ENCODE measurements at regions not wholly inside any gene's neighbourhood (a gene's known extent, or its start where the extent isn't known, plus 50 kb on each side); places are given as distances from the start of the nearest gene placed in this dataset.

DNA sequence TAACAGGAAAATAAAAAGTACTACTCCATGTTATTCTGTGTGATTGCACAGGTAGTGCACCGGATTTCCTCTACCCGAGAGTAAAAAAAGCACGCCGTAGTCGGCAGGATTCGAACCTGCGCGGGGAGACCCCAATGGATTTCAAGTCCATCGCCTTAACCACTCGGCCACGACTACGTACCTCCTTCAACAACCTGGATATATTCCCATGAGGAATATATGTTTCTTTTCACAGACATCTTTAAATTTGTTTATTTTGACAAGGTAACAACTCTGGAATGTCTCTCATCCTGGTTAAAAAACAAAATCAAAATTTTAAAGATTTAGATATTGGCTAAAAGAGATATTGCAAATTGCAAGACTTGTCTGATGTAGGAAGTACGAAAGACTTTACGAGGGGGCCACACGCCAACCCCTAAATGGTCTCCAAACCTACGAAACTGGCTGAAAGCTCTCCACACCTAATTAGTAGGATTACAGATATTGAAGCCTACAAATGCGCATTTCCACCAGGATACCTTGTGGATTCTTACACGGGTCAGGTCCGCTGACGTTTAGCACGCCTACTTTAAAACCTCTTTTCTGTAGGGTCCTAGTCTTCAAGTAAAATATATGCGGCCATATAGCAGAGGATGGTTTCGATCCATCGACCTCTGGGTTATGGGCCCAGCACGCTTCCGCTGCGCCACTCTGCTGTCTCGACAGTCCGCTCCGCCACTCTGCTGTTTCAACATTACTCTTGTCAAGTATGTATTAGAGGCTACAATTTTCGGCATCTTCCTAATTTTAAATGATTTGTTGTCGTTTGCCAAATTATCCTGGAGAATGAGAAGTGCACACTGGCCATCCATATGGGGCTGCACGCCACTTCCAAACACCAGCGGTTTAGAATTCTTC, 52.2 kb upstream of the BTN3A2 start:
- no peaks in the 10 kb centered on the region; a peak in 1 of 5 replicates for H3K9me3 Mint-ChIP-seq
- Histone ChIP-seq H4K20me1 (ENCODE audit: control insufficient read depth, insufficient read depth, insufficient read length) (no peaks in the 10 kb centered on the region), H3K18ac (ENCODE audit: insufficient read length, low read depth, low read length) (no peak overlapping the region), H2BK5ac (ENCODE audit: insufficient read length, low read length) (no peak overlapping the region), H3T11ph (ENCODE audit: low read length) (no peak overlapping the region), H3K27ac (ENCODE audit: insufficient read length, low read depth, low read length) (no peak overlapping the region), H2AFZ (ENCODE audit: low read length) (peak overlapping the region; percentile 98), H3K23me2 (ENCODE audit: insufficient read length, low read depth, low read length, poor library complexity, severe bottlenecking) (peaks cover 10% of the 10 kb centered on the region), H2BK15ac (ENCODE audit: low read depth, low read length) (no peak overlapping the region), H3K9me3 (ENCODE audit: control insufficient read depth, low read depth, low read length) (no peaks in the 10 kb centered on the region), H3K4me1 (ENCODE audit: insufficient read depth, low read length) (no peaks in the 10 kb centered on the region), H3K23ac (ENCODE audit: insufficient read length, low read depth, low read length) (no peak overlapping the region), H3K14ac (ENCODE audit: insufficient read depth, low read length) (no peak overlapping the region), H3K56ac (ENCODE audit: insufficient read length, low read depth, low read length) (no peak overlapping the region), H3K79me1 (ENCODE audit: insufficient read depth, low read depth, low read length, poor library complexity, severe bottlenecking) (no peaks in the 10 kb centered on the region), H4K8ac (replicated peaks; ENCODE audit: insufficient read length, low read depth, low read length) (no peak overlapping the region), H3K4me2 (ENCODE audit: insufficient read depth, insufficient read length, low read length) (peak overlapping the region; percentile 80), H3K27me3 (ENCODE audit: insufficient read depth, low read length) (no peaks in the 10 kb centered on the region), H3K4ac (ENCODE audit: low read depth, low read length) (no peak overlapping the region), H2BK120ac (ENCODE audit: low read depth, low read length, poor library complexity, severe bottlenecking) (no peak overlapping the region), H4K5ac (ENCODE audit: insufficient read length, low read depth, low read length) (no peak overlapping the region), H3K79me2 (ENCODE audit: insufficient read depth, low read length) (no peaks in the 10 kb centered on the region), H2AK5ac (ENCODE audit: insufficient read length, low read length) (no peak overlapping the region), H2BK12ac (ENCODE audit: insufficient read length, low read depth, low read length) (no peak overlapping the region), H4K91ac (ENCODE audit: insufficient read length, low read depth, low read length) (no peak overlapping the region), H2BK20ac (ENCODE audit: low read depth, low read length, poor library complexity, severe bottlenecking) (no peak overlapping the region), H3K9ac (ENCODE audit: extremely low read depth, insufficient read length, low read length) (peak overlapping the region; percentile 50)
- H3K4me1 Mint-ChIP-seq: peaks cover 4 to 11% of the 10 kb centered on the region in 2 experiments
- no peaks in the 10 kb centered on the region for H3K36me3 Mint-ChIP-seq (ENCODE audit: insufficient read depth in 1 of 3, low read depth in 3 of 3)
- peak overlapping the region in 2 of 3 experiments; percentile 81 to 87; a peak in 5 of 7 replicates for H3K27ac Mint-ChIP-seq
- peak overlapping the region; percentile 86 to 96 for H3K4me3 Mint-ChIP-seq
- whole genome bisulfite sequencing (ENCODE audit: extremely low coverage, insufficient read length, low lambda C conversion rate): no CpG with 5 or more reads among the region's 34 CpGs
- DNase-seq: peak; percentile 85
- TF ChIP-seq, protein P1, sequence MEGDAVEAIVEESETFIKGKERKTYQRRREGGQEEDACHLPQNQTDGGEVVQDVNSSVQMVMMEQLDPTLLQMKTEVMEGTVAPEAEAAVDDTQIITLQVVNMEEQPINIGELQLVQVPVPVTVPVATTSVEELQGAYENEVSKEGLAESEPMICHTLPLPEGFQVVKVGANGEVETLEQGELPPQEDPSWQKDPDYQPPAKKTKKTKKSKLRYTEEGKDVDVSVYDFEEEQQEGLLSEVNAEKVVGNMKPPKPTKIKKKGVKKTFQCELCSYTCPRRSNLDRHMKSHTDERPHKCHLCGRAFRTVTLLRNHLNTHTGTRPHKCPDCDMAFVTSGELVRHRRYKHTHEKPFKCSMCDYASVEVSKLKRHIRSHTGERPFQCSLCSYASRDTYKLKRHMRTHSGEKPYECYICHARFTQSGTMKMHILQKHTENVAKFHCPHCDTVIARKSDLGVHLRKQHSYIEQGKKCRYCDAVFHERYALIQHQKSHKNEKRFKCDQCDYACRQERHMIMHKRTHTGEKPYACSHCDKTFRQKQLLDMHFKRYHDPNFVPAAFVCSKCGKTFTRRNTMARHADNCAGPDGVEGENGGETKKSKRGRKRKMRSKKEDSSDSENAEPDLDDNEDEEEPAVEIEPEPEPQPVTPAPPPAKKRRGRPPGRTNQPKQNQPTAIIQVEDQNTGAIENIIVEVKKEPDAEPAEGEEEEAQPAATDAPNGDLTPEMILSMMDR (conservative IDR thresholded peaks at IDR 0.05): no peak
- H3K27me3 Mint-ChIP-seq (ENCODE audit: low read depth): peaks cover 12% of the 10 kb centered on the region; the same call in 1 of the 2 replicates

All from H9 (cell line).